Liver (tissue), 8 donors: ENCODE measurements at regions not wholly inside any gene's neighbourhood (a gene's known extent, or its start where the extent isn't known, plus 50 kb on each side); places are given as distances from the start of the nearest gene placed in this dataset.

Experiments
- DNase-seq: peaks from one replicate; pipeline ENCODE4 v3.0.0-alpha.2; 2017; ENCODE audit warnings: low spot score
- H3K27ac ChIP-seq, 2 donors: one replicate each; pipeline ENCODE4 v1.7.0; 2013; ENCODE audit warnings: inconsistent platforms in 2 of 2, low read length in 2 of 2, control low read depth in 1 of 2, low read depth in 1 of 2, mild to moderate bottlenecking in 1 of 2
- H3K27me3 ChIP-seq, 4 donors: one replicate each; pipeline versions ENCODE4 v1.6.1 to v1.7.0; 2013; ENCODE audit warnings: low read length in 3 of 4, inconsistent platforms in 1 of 4, mild to moderate bottlenecking in 1 of 4, moderate library complexity in 1 of 4; ENCODE audit not compliant: control insufficient read depth in 4 of 4, insufficient read depth in 4 of 4
- H3K36me3 ChIP-seq, 4 donors: one replicate each; pipeline versions ENCODE4 v1.6.1 to v1.7.0; 2013; ENCODE audit warnings: low read length in 3 of 4, mild to moderate bottlenecking in 3 of 4, low read depth in 1 of 4, moderate library complexity in 1 of 4; ENCODE audit not compliant: control insufficient read depth in 4 of 4, insufficient read depth in 3 of 4
- H3K4me1 ChIP-seq, 4 donors: one replicate each; pipeline versions ENCODE4 v1.6.1 to v1.7.0; 2013; ENCODE audit warnings: low read length in 3 of 4, mild to moderate bottlenecking in 3 of 4, moderate library complexity in 1 of 4; ENCODE audit not compliant: control insufficient read depth in 4 of 4, insufficient read depth in 4 of 4
- H3K4me3 ChIP-seq, 3 donors: one replicate each; pipeline versions ENCODE4 v1.6.1 to v1.7.0; 2013; ENCODE audit warnings: low read length in 3 of 3, control low read depth in 1 of 3, low read depth in 1 of 3, mild to moderate bottlenecking in 1 of 3
- H3K9ac ChIP-seq, 2 donors: one replicate each; pipeline ENCODE4 v1.7.0; 2013; ENCODE audit warnings: low read length in 2 of 2, mild to moderate bottlenecking in 2 of 2, moderate library complexity in 2 of 2, control low read depth in 1 of 2, low read depth in 1 of 2
- H3K9me3 ChIP-seq, 4 donors: one replicate each; pipeline versions ENCODE4 v1.6.1 to v1.7.0; 2013; ENCODE audit warnings: low read length in 3 of 4; ENCODE audit not compliant: control insufficient read depth in 4 of 4
- EGR1 ChIP-seq, 2 donors: IDR thresholded peaks; 2 replicates each; pipeline ENCODE4 v1.6.1; 2016 to 2018; ENCODE audit warnings: antibody characterized with exemption in 2 of 2, low read depth in 2 of 2
- FOXA1 ChIP-seq: IDR thresholded peaks from 2 replicates; pipeline ENCODE4 v1.6.1; 2016; ENCODE audit warnings: antibody characterized with exemption
- FOXA2 ChIP-seq: IDR thresholded peaks from 2 replicates; pipeline ENCODE4 v1.6.1; 2016; ENCODE audit warnings: antibody characterized with exemption
- GABPA ChIP-seq, 2 donors: IDR thresholded peaks in 1 of 2; conservative IDR thresholded peaks in 1 of 2; 2 replicates each; pipeline ENCODE4 v1.6.1; 2016; ENCODE audit warnings: antibody characterized with exemption in 2 of 2, mild to moderate bottlenecking in 1 of 2, moderate library complexity in 1 of 2
- HNF4A ChIP-seq, 2 donors: conservative IDR thresholded peaks; 2 replicates each; pipeline ENCODE4 v1.6.1; 2016; ENCODE audit warnings: antibody characterized with exemption in 2 of 2, mild to moderate bottlenecking in 2 of 2
- HNF4G ChIP-seq: IDR thresholded peaks from 2 replicates; pipeline ENCODE4 v1.6.1; 2016; ENCODE audit warnings: antibody characterized with exemption
- JUND ChIP-seq, 2 donors: IDR thresholded peaks; 2 replicates each; pipeline ENCODE4 v1.6.1; 2016; ENCODE audit warnings: antibody characterized with exemption in 2 of 2
- NR2F2 ChIP-seq: IDR thresholded peaks from 2 replicates; pipeline ENCODE4 v1.6.1; 2016; ENCODE audit warnings: antibody characterized with exemption
- RAD21 ChIP-seq, 2 donors: IDR thresholded peaks; 2 replicates each; pipeline ENCODE4 v1.6.1; 2016; ENCODE audit warnings: antibody characterized with exemption in 2 of 2, mild to moderate bottlenecking in 2 of 2
- RXRA ChIP-seq, 2 donors: IDR thresholded peaks; 2 replicates each; pipeline ENCODE4 v1.6.1; 2017 to 2018; ENCODE audit warnings: antibody characterized with exemption in 2 of 2, mild to moderate bottlenecking in 1 of 2
- SP1 ChIP-seq: IDR thresholded peaks from 2 replicates; pipeline ENCODE4 v1.6.1; 2018; ENCODE audit warnings: antibody characterized with exemption, mild to moderate bottlenecking
- TAF1 ChIP-seq: conservative IDR thresholded peaks from 2 replicates; pipeline ENCODE4 v1.6.1; 2016; ENCODE audit warnings: antibody characterized with exemption, mild to moderate bottlenecking
- YY1 ChIP-seq: IDR thresholded peaks from 2 replicates; pipeline ENCODE4 v1.6.1; 2016; ENCODE audit warnings: antibody characterized with exemption, mild to moderate bottlenecking
- WGBS: extraction: QIAGEN DNeasy Blood & Tissue Kit; methylation state at CpG from one replicate; pipeline ENCODE4 v1.1.7; 2013; 5-methylcytosine and 5-hydroxymethylcytosine counted together
- TF ChIP-seq, protein P1 (sequence below): IDR thresholded peaks from 2 replicates; pipeline ENCODE4 v1.6.1; 2016; ENCODE audit warnings: antibody characterized with exemption
- TF ChIP-seq, protein P2 (sequence below): IDR thresholded peaks from 2 replicates; pipeline ENCODE4 v1.6.1; 2016; ENCODE audit warnings: antibody characterized with exemption
- TF ChIP-seq, protein P3 (sequence below): IDR thresholded peaks from 2 replicates; pipeline ENCODE4 v1.6.1; 2016; ENCODE audit warnings: antibody characterized with exemption
- TF ChIP-seq, protein P4 (sequence below): fragments of 150-350 bp; IDR thresholded peaks from 2 replicates; pipeline ENCODE4 v1.5.1; 2017; ENCODE audit warnings: improper control_type of control experiment, low read depth, low read length; ENCODE audit not compliant: missing input control
- TF ChIP-seq, protein P5 (sequence below): IDR thresholded peaks from 2 replicates; pipeline ENCODE4 v1.6.1; 2016; ENCODE audit warnings: antibody characterized with exemption, mild to moderate bottlenecking
- donor health status: healthy.
- donor health status: healthy.
- donor health status: healthy.
- donor health status: healthy.
- donor health status: healthy.

DNA sequence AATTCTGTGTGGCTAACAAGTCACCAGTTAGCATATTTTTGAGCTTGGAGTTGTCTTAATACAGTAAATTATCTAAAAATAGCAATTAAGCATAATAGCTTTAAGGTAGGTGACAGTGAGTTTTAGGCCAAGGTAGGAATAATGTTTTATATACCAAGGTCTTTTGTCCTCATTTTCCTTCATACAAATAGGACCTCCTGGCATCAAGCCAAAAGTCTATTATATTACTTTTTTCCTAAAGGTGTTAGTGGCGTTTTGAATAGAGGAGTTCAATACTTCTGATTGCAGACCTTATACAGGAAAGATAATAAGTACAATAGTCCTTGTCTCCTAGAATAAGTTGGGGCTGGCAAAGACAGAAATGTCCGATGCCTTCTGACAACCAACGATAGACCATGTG lies 2277.7 kb downstream of the TP53TG3F start:
- Histone ChIP-seq H3K4me3 (no peak overlapping the region), H3K9ac (no peak overlapping the region), H3K4me1 (no peaks in the 10 kb centered on the region), H3K36me3 (no peaks in the 10 kb centered on the region), H3K9me3 (no peaks in the 10 kb centered on the region), H3K27ac (no peak overlapping the region), H3K27me3 (no peaks in the 10 kb centered on the region)
- DNase-seq = no peak
- WGBS = 83% methylated on average over 3 of the region's 3 CpGs
- TF ChIP-seq TAF1 (no peak), GABPA (IDR thresholded peaks at IDR 0.05 in 1 of 2, conservative IDR thresholded peaks at IDR 0.05 in 1 of 2) (no peak), RAD21 (IDR thresholded peaks at IDR 0.05) (no peak), JUND (IDR thresholded peaks at IDR 0.05) (no peak), HNF4A (conservative IDR thresholded peaks at IDR 0.05) (no peak), RXRA (IDR thresholded peaks at IDR 0.05) (no peak), YY1 (no peak), EGR1 (IDR thresholded peaks at IDR 0.05; ENCODE audit: low read depth in 2 of 2) (no peak), HNF4G (no peak), FOXA2 (no peak), NR2F2 (no peak), FOXA1 (no peak), SP1 (no peak)
- TF ChIP-seq, protein P1, sequence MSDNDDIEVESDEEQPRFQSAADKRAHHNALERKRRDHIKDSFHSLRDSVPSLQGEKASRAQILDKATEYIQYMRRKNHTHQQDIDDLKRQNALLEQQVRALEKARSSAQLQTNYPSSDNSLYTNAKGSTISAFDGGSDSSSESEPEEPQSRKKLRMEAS = no peak
- TF ChIP-seq, protein P2, sequence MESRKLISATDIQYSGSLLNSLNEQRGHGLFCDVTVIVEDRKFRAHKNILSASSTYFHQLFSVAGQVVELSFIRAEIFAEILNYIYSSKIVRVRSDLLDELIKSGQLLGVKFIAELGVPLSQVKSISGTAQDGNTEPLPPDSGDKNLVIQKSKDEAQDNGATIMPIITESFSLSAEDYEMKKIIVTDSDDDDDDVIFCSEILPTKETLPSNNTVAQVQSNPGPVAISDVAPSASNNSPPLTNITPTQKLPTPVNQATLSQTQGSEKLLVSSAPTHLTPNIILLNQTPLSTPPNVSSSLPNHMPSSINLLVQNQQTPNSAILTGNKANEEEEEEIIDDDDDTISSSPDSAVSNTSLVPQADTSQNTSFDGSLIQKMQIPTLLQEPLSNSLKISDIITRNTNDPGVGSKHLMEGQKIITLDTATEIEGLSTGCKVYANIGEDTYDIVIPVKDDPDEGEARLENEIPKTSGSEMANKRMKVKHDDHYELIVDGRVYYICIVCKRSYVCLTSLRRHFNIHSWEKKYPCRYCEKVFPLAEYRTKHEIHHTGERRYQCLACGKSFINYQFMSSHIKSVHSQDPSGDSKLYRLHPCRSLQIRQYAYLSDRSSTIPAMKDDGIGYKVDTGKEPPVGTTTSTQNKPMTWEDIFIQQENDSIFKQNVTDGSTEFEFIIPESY = no peak
- TF ChIP-seq, protein P3, sequence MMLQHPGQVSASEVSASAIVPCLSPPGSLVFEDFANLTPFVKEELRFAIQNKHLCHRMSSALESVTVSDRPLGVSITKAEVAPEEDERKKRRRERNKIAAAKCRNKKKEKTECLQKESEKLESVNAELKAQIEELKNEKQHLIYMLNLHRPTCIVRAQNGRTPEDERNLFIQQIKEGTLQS = no peak
- TF ChIP-seq, protein P4, sequence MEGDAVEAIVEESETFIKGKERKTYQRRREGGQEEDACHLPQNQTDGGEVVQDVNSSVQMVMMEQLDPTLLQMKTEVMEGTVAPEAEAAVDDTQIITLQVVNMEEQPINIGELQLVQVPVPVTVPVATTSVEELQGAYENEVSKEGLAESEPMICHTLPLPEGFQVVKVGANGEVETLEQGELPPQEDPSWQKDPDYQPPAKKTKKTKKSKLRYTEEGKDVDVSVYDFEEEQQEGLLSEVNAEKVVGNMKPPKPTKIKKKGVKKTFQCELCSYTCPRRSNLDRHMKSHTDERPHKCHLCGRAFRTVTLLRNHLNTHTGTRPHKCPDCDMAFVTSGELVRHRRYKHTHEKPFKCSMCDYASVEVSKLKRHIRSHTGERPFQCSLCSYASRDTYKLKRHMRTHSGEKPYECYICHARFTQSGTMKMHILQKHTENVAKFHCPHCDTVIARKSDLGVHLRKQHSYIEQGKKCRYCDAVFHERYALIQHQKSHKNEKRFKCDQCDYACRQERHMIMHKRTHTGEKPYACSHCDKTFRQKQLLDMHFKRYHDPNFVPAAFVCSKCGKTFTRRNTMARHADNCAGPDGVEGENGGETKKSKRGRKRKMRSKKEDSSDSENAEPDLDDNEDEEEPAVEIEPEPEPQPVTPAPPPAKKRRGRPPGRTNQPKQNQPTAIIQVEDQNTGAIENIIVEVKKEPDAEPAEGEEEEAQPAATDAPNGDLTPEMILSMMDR = no peak
- TF ChIP-seq, protein P5, sequence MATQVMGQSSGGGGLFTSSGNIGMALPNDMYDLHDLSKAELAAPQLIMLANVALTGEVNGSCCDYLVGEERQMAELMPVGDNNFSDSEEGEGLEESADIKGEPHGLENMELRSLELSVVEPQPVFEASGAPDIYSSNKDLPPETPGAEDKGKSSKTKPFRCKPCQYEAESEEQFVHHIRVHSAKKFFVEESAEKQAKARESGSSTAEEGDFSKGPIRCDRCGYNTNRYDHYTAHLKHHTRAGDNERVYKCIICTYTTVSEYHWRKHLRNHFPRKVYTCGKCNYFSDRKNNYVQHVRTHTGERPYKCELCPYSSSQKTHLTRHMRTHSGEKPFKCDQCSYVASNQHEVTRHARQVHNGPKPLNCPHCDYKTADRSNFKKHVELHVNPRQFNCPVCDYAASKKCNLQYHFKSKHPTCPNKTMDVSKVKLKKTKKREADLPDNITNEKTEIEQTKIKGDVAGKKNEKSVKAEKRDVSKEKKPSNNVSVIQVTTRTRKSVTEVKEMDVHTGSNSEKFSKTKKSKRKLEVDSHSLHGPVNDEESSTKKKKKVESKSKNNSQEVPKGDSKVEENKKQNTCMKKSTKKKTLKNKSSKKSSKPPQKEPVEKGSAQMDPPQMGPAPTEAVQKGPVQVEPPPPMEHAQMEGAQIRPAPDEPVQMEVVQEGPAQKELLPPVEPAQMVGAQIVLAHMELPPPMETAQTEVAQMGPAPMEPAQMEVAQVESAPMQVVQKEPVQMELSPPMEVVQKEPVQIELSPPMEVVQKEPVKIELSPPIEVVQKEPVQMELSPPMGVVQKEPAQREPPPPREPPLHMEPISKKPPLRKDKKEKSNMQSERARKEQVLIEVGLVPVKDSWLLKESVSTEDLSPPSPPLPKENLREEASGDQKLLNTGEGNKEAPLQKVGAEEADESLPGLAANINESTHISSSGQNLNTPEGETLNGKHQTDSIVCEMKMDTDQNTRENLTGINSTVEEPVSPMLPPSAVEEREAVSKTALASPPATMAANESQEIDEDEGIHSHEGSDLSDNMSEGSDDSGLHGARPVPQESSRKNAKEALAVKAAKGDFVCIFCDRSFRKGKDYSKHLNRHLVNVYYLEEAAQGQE = no peak
